HUES48 (cell line): ENCODE measurements at regions not wholly inside any gene's neighbourhood (a gene's known extent, or its start where the extent isn't known, plus 50 kb on each side); places are given as distances from the start of the nearest gene placed in this dataset.

Experiments
- H3K27ac ChIP-seq: one replicate; pipeline ENCODE4 v1.7.0; 2013; ENCODE audit warnings: low read depth, low read length, inconsistent platforms
- H3K27me3 ChIP-seq: 2 replicates; pipeline ENCODE4 v1.6.1; 2013; ENCODE audit warnings: mild to moderate bottlenecking, low read length; ENCODE audit not compliant: control insufficient read depth, insufficient read depth
- H3K36me3 ChIP-seq: 2 replicates; pipeline ENCODE4 v1.6.1; 2013; ENCODE audit warnings: low read length; ENCODE audit not compliant: control insufficient read depth, insufficient read depth
- H3K4me1 ChIP-seq: 2 replicates; pipeline ENCODE4 v1.6.1; 2013; ENCODE audit warnings: mild to moderate bottlenecking, low read length; ENCODE audit not compliant: control insufficient read depth, insufficient read depth
- H3K4me3 ChIP-seq: 2 replicates; pipeline ENCODE4 v1.5.1; 2013; ENCODE audit warnings: mild to moderate bottlenecking, low read depth, low read length
- H3K9ac ChIP-seq: 2 replicates; pipeline ENCODE4 v1.6.1; 2013; ENCODE audit warnings: mild to moderate bottlenecking, low read depth, low read length, moderate library complexity
- H3K9me3 ChIP-seq: 2 replicates; pipeline ENCODE4 v1.6.1; 2013; ENCODE audit warnings: low read length; ENCODE audit not compliant: control insufficient read depth, insufficient read depth

- Histone ChIP-seq H3K9me3 (no peaks in the 10 kb centered on the region), H3K4me3 (no peak overlapping the region), H3K36me3 (no peaks in the 10 kb centered on the region)
Observed at GRCh38 chr7:41428381-41428780, 274.5 kb downstream of the INHBA start.

GRCh38 chr7:41425926-41426325 lies 277.0 kb downstream of the INHBA start:
- Histone ChIP-seq H3K27me3 (no peaks in the 10 kb centered on the region), H3K27ac (no peak overlapping the region), H3K36me3 (no peaks in the 10 kb centered on the region), H3K4me1 (no peaks in the 10 kb centered on the region), H3K9ac (no peak overlapping the region), H3K4me3 (no peak overlapping the region), H3K9me3 (no peaks in the 10 kb centered on the region)

More at GRCh38 chr7:41428381-41428780, 274.5 kb downstream of the INHBA start:
- no peaks in the 10 kb centered on the region for H3K4me1 ChIP-seq
- H3K27me3 ChIP-seq, result no peaks in the 10 kb centered on the region
- no peak overlapping the region for H3K9ac ChIP-seq
- no peak overlapping the region for H3K27ac ChIP-seq

GRCh38 chr7:41421056-41421455 lies 281.8 kb downstream of the INHBA start:
- no peaks in the 10 kb centered on the region for H3K9me3 ChIP-seq

GRCh38 chr7:41420421-41420820 lies 282.5 kb downstream of the INHBA start:
- no peaks in the 10 kb centered on the region for H3K9me3 ChIP-seq
- H3K27me3 ChIP-seq, result no peaks in the 10 kb centered on the region
- H3K4me1 ChIP-seq, result peaks cover 10% of the 10 kb centered on the region; the same call in 1 of the 2 replicates
- H3K36me3 ChIP-seq, result no peaks in the 10 kb centered on the region
- no peak overlapping the region for H3K4me3 ChIP-seq
- no peak overlapping the region for H3K27ac ChIP-seq
- no peak overlapping the region for H3K9ac ChIP-seq

More at GRCh38 chr7:41421056-41421455, 281.8 kb downstream of the INHBA start:
- H3K4me1 ChIP-seq, result peaks cover 10% of the 10 kb centered on the region; the same call in 1 of the 2 replicates
- no peak overlapping the region for H3K4me3 ChIP-seq
- H3K27me3 ChIP-seq, result no peaks in the 10 kb centered on the region
- H3K36me3 ChIP-seq, result no peaks in the 10 kb centered on the region
- no peak overlapping the region for H3K27ac ChIP-seq
- H3K9ac ChIP-seq, result no peak overlapping the region

- H3K36me3 ChIP-seq, result no peaks in the 10 kb centered on the region
- H3K27me3 ChIP-seq, result no peaks in the 10 kb centered on the region
- H3K27ac ChIP-seq, result no peak overlapping the region
- H3K4me3 ChIP-seq, result no peak overlapping the region
- no peaks in the 10 kb centered on the region for H3K9me3 ChIP-seq
- no peak overlapping the region for H3K9ac ChIP-seq
- peaks cover 10% of the 10 kb centered on the region; the same call in 1 of the 2 replicates for H3K4me1 ChIP-seq
Observed at GRCh38 chr7:41418337-41418736, 284.6 kb downstream of the INHBA start.

GRCh38 chr7:41416208-41416595 lies 286.7 kb downstream of the INHBA start:
- no peak overlapping the region for H3K9ac ChIP-seq
- no peak overlapping the region for H3K27ac ChIP-seq
- H3K4me3 ChIP-seq, result no peak overlapping the region
- H3K4me1 ChIP-seq, result peaks cover 10% of the 10 kb centered on the region; the same call in 1 of the 2 replicates
- H3K9me3 ChIP-seq, result no peaks in the 10 kb centered on the region
- H3K27me3 ChIP-seq, result no peaks in the 10 kb centered on the region
- H3K36me3 ChIP-seq, result no peaks in the 10 kb centered on the region

GRCh38 chr7:41415471-41416207 lies 287.3 kb downstream of the INHBA start:
- H3K27ac ChIP-seq, result no peak overlapping the region
- no peaks in the 10 kb centered on the region for H3K27me3 ChIP-seq
- H3K36me3 ChIP-seq, result no peaks in the 10 kb centered on the region
- no peak overlapping the region for H3K9ac ChIP-seq
- H3K9me3 ChIP-seq, result no peaks in the 10 kb centered on the region
- no peak overlapping the region for H3K4me3 ChIP-seq
- peaks cover 10% of the 10 kb centered on the region; the same call in 1 of the 2 replicates for H3K4me1 ChIP-seq

- H3K27ac ChIP-seq, result no peak overlapping the region
- H3K9me3 ChIP-seq, result no peaks in the 10 kb centered on the region
- no peaks in the 10 kb centered on the region for H3K36me3 ChIP-seq
- H3K27me3 ChIP-seq, result no peaks in the 10 kb centered on the region
- no peak overlapping the region for H3K4me3 ChIP-seq
- H3K4me1 ChIP-seq, result peaks cover 10% of the 10 kb centered on the region
- H3K9ac ChIP-seq, result no peak overlapping the region
Observed at GRCh38 chr7:41415051-41415450, 287.8 kb downstream of the INHBA start.

- Histone ChIP-seq H3K4me1 (peaks cover 8% of the 10 kb centered on the region), H3K27ac (no peak overlapping the region), H3K9me3 (no peaks in the 10 kb centered on the region), H3K9ac (no peak overlapping the region), H3K36me3 (no peaks in the 10 kb centered on the region), H3K27me3 (no peaks in the 10 kb centered on the region), H3K4me3 (no peak overlapping the region)
Observed at GRCh38 chr7:41404375-41405074, 298.4 kb downstream of the INHBA start.

GRCh38 chr7:41403291-41403690 lies 299.6 kb downstream of the INHBA start:
- no peak overlapping the region for H3K9ac ChIP-seq
- peaks cover 6% of the 10 kb centered on the region; the same call in 1 of the 2 replicates for H3K4me1 ChIP-seq
- H3K36me3 ChIP-seq, result no peaks in the 10 kb centered on the region
- H3K9me3 ChIP-seq, result no peaks in the 10 kb centered on the region
- no peak overlapping the region for H3K4me3 ChIP-seq
- H3K27me3 ChIP-seq, result no peaks in the 10 kb centered on the region
- H3K27ac ChIP-seq, result no peak overlapping the region

GRCh38 chr7:41401833-41402232 lies 301.1 kb downstream of the INHBA start:
- H3K9me3 ChIP-seq, result no peaks in the 10 kb centered on the region
- no peak overlapping the region for H3K4me3 ChIP-seq
- no peak overlapping the region for H3K9ac ChIP-seq
- no peaks in the 10 kb centered on the region for H3K27me3 ChIP-seq
- peaks cover 6% of the 10 kb centered on the region; the same call in 1 of the 2 replicates for H3K4me1 ChIP-seq
- H3K27ac ChIP-seq, result no peak overlapping the region
- H3K36me3 ChIP-seq, result no peaks in the 10 kb centered on the region
